ENCODE measurements at regions not wholly inside any gene's neighbourhood (a gene's known extent, or its start where the extent isn't known, plus 50 kb on each side); places are given as distances from the start of the nearest gene placed in this dataset.
"Not testable (repeated sequence)": the region's sequence is repeated elsewhere in the genome, so short reads cannot be mapped to it uniquely, and the experiment has no call there.

- DNase-seq: no peak
- intact Hi-C loops (cut with DNase I): no loop called here
These were observed 139.7 kb upstream of the GDNF start for GRCh38 chr5:37979559-37979958.

GRCh38 chr5:37975531-37975930 is 135.7 kb upstream of the GDNF start:
- intact Hi-C loops (cut with DNase I): no loop called here
- no peak for DNase-seq

- intact Hi-C loops (cut with DNase I): no loop called here
- DNase-seq: no peak
These were observed 131.7 kb upstream of the GDNF start for GRCh38 chr5:37971483-37972024.

GRCh38 chr5:37966871-37967270 is 127.0 kb upstream of the GDNF start:
- DNase-seq: no peak
- intact Hi-C loops (cut with DNase I): no loop called here

GRCh38 chr5:37966291-37966690 is 126.5 kb upstream of the GDNF start:
- no peak for DNase-seq
- intact Hi-C loops (cut with DNase I): no loop called here

GRCh38 chr5:37962389-37962788 is 122.5 kb upstream of the GDNF start:
- DNase-seq: no peak
- intact Hi-C loops (cut with DNase I): no loop called here

GRCh38 chr5:37957218-37957617 is 117.4 kb upstream of the GDNF start:
- DNase-seq: no peak
- intact Hi-C loops (cut with DNase I): no loop called here

- DNase-seq: no peak
- intact Hi-C loops (cut with DNase I): no loop called here
These were observed 115.9 kb upstream of the GDNF start for GRCh38 chr5:37955748-37956147.

GRCh38 chr5:37954561-37954960 is 114.7 kb upstream of the GDNF start:
- DNase-seq: no peak
- intact Hi-C loops (cut with DNase I): no loop called here

GRCh38 chr5:37951946-37952721 is 112.3 kb upstream of the GDNF start:
- intact Hi-C loops (cut with DNase I): no loop called here
- peak in 1 of 10 donors; percentile 56 for DNase-seq

GRCh38 chr5:37950436-37950835 is 110.6 kb upstream of the GDNF start:
- DNase-seq: no peak
- intact Hi-C loops (cut with DNase I): no loop called here

GRCh38 chr5:37945446-37945845 is 105.6 kb upstream of the GDNF start:
- DNase-seq: no peak
- intact Hi-C loops (cut with DNase I): no loop called here

- intact Hi-C loops (cut with DNase I); DNase-seq: not testable (repeated sequence)
These were observed 103.3 kb upstream of the GDNF start for GRCh38 chr5:37943136-37943535.

GRCh38 chr5:37940931-37941623 is 101.2 kb upstream of the GDNF start:
- intact Hi-C loops (cut with DNase I): no loop called here
- DNase-seq: no peak

- DNase-seq: no peak
- intact Hi-C loops (cut with DNase I): no loop called here
These were observed 99.0 kb upstream of the GDNF start for GRCh38 chr5:37938861-37939260.

GRCh38 chr5:37938076-37938852 is 98.4 kb upstream of the GDNF start:
- intact Hi-C loops (cut with DNase I): no loop called here
- no peak for DNase-seq

- no peak for DNase-seq
- intact Hi-C loops (cut with DNase I): no loop called here
These were observed 96.2 kb upstream of the GDNF start for GRCh38 chr5:37936091-37936490.

- intact Hi-C loops (cut with DNase I): no loop called here
- no peak for DNase-seq
These were observed 93.7 kb upstream of the GDNF start for GRCh38 chr5:37933576-37933975.

GRCh38 chr5:37932450-37932849 is 92.6 kb upstream of the GDNF start:
- DNase-seq: no peak
- intact Hi-C loops (cut with DNase I): no loop called here

- intact Hi-C loops (cut with DNase I): no loop called here
- no peak for DNase-seq
These were observed 91.7 kb upstream of the GDNF start for GRCh38 chr5:37931541-37931940.

GRCh38 chr5:37930350-37930749 is 90.5 kb upstream of the GDNF start:
- no peak for DNase-seq
- intact Hi-C loops (cut with DNase I): no loop called here

Data from posterior cingulate gyrus (tissue), 11 donors.